ENCODE measurements at regions not wholly inside any gene's neighbourhood (a gene's known extent, or its start where the extent isn't known, plus 50 kb on each side); places are given as distances from the start of the nearest gene placed in this dataset.

DNA sequence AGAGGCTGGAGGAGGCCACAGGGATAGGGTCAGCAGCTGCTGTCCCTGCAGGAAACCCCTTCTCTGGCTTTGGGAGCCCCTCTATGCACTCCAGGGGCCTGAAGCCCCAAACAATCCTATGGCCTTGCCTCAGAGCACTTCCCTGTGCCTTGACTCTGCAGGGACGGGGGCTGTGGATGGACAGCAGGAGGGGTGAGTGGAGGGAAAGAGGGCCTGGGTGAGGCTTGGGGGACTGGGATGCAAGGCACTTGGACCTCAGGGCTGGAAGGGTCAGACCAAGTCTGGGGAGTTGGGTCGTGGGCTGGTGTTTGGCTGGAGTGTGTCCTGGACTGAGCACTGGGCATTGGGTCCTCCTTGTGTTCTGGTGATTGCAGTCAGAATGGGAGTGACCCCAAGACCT lies 769.8 kb downstream of the EPHA3 start:
- Histone ChIP-seq H2AFZ (ENCODE audit: low read length) (no peak overlapping the region), H4K20me1 (ENCODE audit: insufficient read depth, low read length) (no peaks in the 10 kb centered on the region), H3K9me3 (ENCODE audit: low read length) (peaks cover 4% of the 10 kb centered on the region; the same call in 1 of the 2 replicates), H3K4me2 (ENCODE audit: low read depth, low read length) (no peak overlapping the region), H3K4me1 (ENCODE audit: insufficient read depth, low read length) (no peaks in the 10 kb centered on the region), H3K9ac (ENCODE audit: insufficient read depth, low read depth, low read length) (no peak overlapping the region), H3K36me3 (replicated peaks in 1 of 2; ENCODE audit: control insufficient read depth in 1 of 2, insufficient read depth in 2 of 2, low read length in 2 of 2) (no peaks in the 10 kb centered on the region), H3K4me3 (replicated peaks in 1 of 3; ENCODE audit: insufficient read depth in 1 of 3, low read depth in 2 of 3, low read length in 3 of 3) (no peak overlapping the region), H3K27me3 (ENCODE audit: control insufficient read depth in 1 of 2, insufficient read depth in 2 of 2, low read length in 2 of 2) (no peaks in the 10 kb centered on the region), H3K27ac (ENCODE audit: extremely low read length, insufficient read depth, low read length) (no peak overlapping the region), H3K79me2 (ENCODE audit: insufficient read depth, low read length) (no peaks in the 10 kb centered on the region)
- no TSS peak for BruUV-seq (replicated peaks)
- TF ChIP-seq ZNF569 (CRISPR knock-in tag; IDR thresholded peaks at IDR 0.05; ENCODE audit: borderline replicate concordance) (no peak), ZNF605 (CRISPR knock-in tag; IDR thresholded peaks at IDR 0.05) (no peak), LCORL (IDR thresholded peaks at IDR 0.05) (no peak), LCORL (CRISPR knock-in tag; IDR thresholded peaks at IDR 0.05) (no peak), PHF21A (CRISPR knock-in tag; IDR thresholded peaks at IDR 0.05) (no peak), CEBPZ (IDR thresholded peaks at IDR 0.05; ENCODE audit: low read length) (no peak)
- TF ChIP-seq, protein P1, sequence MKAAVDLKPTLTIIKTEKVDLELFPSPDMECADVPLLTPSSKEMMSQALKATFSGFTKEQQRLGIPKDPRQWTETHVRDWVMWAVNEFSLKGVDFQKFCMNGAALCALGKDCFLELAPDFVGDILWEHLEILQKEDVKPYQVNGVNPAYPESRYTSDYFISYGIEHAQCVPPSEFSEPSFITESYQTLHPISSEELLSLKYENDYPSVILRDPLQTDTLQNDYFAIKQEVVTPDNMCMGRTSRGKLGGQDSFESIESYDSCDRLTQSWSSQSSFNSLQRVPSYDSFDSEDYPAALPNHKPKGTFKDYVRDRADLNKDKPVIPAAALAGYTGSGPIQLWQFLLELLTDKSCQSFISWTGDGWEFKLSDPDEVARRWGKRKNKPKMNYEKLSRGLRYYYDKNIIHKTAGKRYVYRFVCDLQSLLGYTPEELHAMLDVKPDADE (CRISPR knock-in tag; IDR thresholded peaks at IDR 0.05), result no peak
- TF ChIP-seq, protein P2, sequence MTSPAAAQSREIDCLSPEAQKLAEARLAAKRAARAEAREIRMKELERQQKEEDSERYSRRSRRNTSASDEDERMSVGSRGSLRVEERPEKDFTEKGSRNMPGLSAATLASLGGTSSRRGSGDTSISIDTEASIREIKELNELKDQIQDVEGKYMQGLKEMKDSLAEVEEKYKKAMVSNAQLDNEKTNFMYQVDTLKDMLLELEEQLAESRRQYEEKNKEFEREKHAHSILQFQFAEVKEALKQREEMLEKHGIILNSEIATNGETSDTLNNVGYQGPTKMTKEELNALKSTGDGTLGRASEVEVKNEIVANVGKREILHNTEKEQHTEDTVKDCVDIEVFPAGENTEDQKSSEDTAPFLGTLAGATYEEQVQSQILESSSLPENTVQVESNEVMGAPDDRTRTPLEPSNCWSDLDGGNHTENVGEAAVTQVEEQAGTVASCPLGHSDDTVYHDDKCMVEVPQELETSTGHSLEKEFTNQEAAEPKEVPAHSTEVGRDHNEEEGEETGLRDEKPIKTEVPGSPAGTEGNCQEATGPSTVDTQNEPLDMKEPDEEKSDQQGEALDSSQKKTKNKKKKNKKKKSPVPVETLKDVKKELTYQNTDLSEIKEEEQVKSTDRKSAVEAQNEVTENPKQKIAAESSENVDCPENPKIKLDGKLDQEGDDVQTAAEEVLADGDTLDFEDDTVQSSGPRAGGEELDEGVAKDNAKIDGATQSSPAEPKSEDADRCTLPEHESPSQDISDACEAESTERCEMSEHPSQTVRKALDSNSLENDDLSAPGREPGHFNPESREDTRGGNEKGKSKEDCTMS (CRISPR knock-in tag; conservative IDR thresholded peaks at IDR 0.05), result no peak
- in situ Hi-C loops (cut with HindIII; ENCODE audit: extremely low pct_ligation_motif_present, low pct_unique_long_range_greater_than_20kb) (no loop called here), intact Hi-C loops (cut with micrococcal nuclease; ENCODE audit: unreplicated experiment) (no loop called here)
- no peak for ATAC-seq
- DNase-seq (ENCODE audit: low spot score), result no peak
- no peak for FAIRE-seq
- CTCF ChIA-PET (ENCODE audit: low intra/inter-chr PET ratio, low total read pairs), result no interaction called here
- POLR2A ChIA-PET, result no interaction called here
- 0% methylated on average over 1 of the region's 2 CpGs for WGBS (ENCODE audit: low lambda C conversion rate)

Measured in HepG2 (cell line).